ENCODE measurements at regions not wholly inside any gene's neighbourhood (a gene's known extent, or its start where the extent isn't known, plus 50 kb on each side); places are given as distances from the start of the nearest gene placed in this dataset.
"Not testable (repeated sequence)": the region's sequence is repeated elsewhere in the genome, so short reads cannot be mapped to it uniquely, and the experiment has no call there.

DNA sequence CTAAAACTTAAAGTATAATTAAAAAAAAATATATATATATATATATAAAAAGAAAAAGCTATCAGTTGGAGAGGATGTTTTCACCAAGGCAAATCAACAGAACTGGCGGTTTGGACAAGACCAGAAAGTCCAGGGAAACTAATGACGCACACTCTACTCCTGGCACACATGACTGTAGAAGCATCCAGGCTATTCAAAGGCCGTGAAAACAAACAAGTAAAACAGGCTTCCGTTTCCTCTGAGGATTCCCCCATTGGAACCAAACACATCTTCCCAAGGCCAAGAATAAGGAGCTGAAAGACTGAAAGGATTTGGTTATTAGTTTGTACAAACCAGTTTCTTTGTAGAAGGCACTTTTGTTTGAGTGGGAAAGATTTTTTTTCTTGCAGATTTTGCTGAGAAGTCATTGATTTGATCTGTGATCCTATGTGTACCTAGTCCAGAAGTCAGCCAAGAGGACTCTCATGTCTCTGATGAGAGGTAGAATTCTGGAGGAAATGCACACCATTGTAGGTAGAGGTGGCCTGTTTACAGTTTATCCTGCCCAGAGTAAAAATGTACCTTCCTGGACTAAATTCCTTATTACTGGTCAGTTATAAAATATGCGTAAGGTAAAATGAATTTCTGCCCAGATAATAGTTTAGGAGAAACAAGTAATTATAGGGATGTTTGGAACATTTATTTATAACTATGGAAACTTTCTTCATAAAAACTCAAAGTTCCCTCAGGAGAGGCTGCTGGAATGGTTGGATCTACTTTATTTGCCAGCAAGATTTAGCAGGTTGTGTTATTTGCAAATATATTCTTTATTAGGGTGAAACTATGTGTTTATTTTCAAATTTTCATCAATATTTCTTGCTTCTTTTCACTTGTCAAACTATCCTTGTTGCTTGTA, 66.5 kb downstream of the DMP1 start:
- Histone ChIP-seq H3K4me3 (ENCODE audit: low read length) (no peak overlapping the region), H3K36me3 (ENCODE audit: control insufficient read depth, insufficient read depth, low read length) (no peaks in the 10 kb centered on the region), H3K9me3 (replicated peaks; ENCODE audit: control insufficient read depth, low read depth, low read length) (no peaks in the 10 kb centered on the region), H3K4me1 (ENCODE audit: control insufficient read depth, insufficient read depth, low read length) (peaks cover 2% of the 10 kb centered on the region), H3K27me3 (ENCODE audit: control insufficient read depth, insufficient read depth, low read length) (no peaks in the 10 kb centered on the region), H3K27ac (ENCODE audit: low read length) (peak overlapping the region; percentile 79)
- no CpG with 5 or more reads among the region's 5 CpGs for WGBS (ENCODE audit: insufficient coverage)
- DNase-seq, result peak; percentile 97

DNA sequence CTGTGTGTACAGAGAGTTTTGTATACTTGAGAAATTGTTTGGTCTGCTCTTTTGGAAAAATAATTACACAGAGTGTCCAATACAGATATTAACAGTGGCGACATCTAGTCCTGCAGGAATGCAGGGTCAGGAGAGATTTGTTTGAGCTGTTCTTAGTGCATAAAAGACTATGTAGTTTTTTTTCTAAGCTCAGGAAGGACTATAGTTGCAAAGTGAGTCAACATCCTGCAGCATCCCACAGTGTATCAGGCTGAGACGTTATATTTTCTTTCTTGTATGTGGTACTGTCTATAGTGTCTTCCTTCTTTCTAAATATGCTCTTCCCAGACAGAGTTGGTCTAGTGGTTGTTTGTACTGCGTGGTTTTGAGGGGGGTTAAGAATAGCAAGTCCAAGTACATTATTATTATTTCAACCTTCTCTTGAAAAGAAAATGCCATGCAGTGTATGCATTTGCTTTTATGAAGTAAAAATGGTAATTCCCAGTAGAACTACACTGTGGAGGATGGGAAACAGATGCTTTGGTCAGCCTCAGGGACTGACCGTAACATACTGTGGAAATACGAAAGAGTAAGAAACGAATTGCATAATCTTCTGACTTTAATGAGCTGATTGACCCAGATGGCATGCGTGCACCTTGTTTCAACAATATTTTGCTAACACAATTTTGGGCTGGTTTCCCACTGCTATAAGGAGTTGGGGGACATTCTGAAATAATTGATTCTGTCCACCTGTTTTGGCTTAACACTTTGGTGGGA, 67.4 kb downstream of the DMP1 start:
- WGBS (ENCODE audit: insufficient coverage), result 21% methylated on average over 3 of the region's 7 CpGs
- no peak overlapping the region for H3K4me3 ChIP-seq (ENCODE audit: low read length)
- H3K27me3 ChIP-seq (ENCODE audit: control insufficient read depth, insufficient read depth, low read length), result no peaks in the 10 kb centered on the region
- H3K9me3 ChIP-seq (replicated peaks; ENCODE audit: control insufficient read depth, low read depth, low read length), result no peaks in the 10 kb centered on the region
- peak overlapping the region; percentile 79 for H3K27ac ChIP-seq (ENCODE audit: low read length)
- no peaks in the 10 kb centered on the region for H3K36me3 ChIP-seq (ENCODE audit: control insufficient read depth, insufficient read depth, low read length)
- DNase-seq, result peak; percentile 61
- H3K4me1 ChIP-seq (ENCODE audit: control insufficient read depth, insufficient read depth, low read length), result peaks cover 2% of the 10 kb centered on the region

- Histone ChIP-seq H3K36me3 (ENCODE audit: control insufficient read depth, insufficient read depth, low read length) (no peaks in the 10 kb centered on the region), H3K27ac (ENCODE audit: low read length) (peak overlapping the region; percentile 79), H3K4me3 (ENCODE audit: low read length) (no peak overlapping the region), H3K27me3 (ENCODE audit: control insufficient read depth, insufficient read depth, low read length) (no peaks in the 10 kb centered on the region), H3K4me1 (ENCODE audit: control insufficient read depth, insufficient read depth, low read length) (peaks cover 2% of the 10 kb centered on the region), H3K9me3 (replicated peaks; ENCODE audit: control insufficient read depth, low read depth, low read length) (no peaks in the 10 kb centered on the region)
- 50% methylated on average over 3 of the region's 5 CpGs for WGBS (ENCODE audit: insufficient coverage)
- peak; percentile 73 for DNase-seq
Observed at GRCh38 chr4:87718217-87718835, 68.2 kb downstream of the DMP1 start.

DNA sequence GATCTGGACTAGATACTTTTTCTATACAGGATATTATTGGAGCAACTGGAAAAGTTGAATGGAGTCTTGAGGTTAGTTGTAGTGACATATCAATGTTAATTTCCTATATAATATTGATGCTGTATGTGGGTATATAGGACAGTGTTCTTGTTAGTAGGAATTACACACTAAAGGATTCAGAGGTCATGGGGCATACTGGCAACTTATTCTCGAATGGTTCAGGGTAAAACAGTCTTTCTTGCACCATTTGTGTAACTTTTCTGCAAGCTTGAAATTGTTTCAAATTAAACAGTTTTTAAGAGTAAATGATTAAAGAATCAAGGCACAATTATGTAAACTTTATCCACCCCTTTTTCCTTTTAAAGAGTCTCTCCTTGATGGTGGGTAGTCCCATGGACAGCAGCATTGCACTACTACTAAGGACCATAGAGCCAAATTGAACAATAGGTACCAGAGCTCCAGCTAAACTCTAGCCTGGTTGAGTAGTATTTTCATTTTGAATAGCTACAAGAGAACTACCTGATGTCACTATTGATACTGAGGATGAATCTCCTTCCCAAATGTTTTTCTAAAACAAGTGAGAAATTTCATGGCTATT, 70.1 kb downstream of the DMP1 start:
- no peaks in the 10 kb centered on the region for H3K36me3 ChIP-seq (ENCODE audit: control insufficient read depth, insufficient read depth, low read length)
- WGBS (ENCODE audit: insufficient coverage), result no CpG with 5 or more reads among the region's 1 CpG
- no peak overlapping the region for H3K4me3 ChIP-seq (ENCODE audit: low read length)
- peaks cover 2% of the 10 kb centered on the region for H3K4me1 ChIP-seq (ENCODE audit: control insufficient read depth, insufficient read depth, low read length)
- peaks cover 1% of the 10 kb centered on the region for H3K9me3 ChIP-seq (replicated peaks; ENCODE audit: control insufficient read depth, low read depth, low read length)
- DNase-seq, result no peak
- no peak overlapping the region for H3K27ac ChIP-seq (ENCODE audit: low read length)
- H3K27me3 ChIP-seq (ENCODE audit: control insufficient read depth, insufficient read depth, low read length), result no peaks in the 10 kb centered on the region

DNA sequence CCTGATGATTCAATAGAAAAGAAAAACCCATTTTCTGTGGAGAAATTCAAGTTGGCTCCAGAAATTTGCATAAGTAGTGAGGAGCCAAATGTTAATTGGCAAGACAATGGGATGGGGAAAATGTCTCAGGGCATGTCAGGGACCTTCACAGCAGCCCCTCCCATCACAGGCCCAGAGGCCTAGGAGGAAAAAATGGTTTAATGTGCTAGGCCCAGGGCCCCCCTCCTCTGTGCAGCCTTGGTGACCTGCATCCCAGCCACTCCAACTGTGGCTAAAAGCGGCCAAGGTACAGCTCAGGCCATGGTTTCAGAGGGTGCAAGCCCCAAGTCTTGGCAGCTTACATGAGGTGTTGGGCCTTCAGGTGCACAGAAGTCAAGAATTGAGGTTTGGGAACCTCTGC, 74.1 kb upstream of the IBSP start:
- no CpG with 5 or more reads among the region's 1 CpG for WGBS (ENCODE audit: insufficient coverage)
- DNase-seq; H3K4me1 ChIP-seq (ENCODE audit: control insufficient read depth, insufficient read depth, low read length): not testable (repeated sequence)

DNA sequence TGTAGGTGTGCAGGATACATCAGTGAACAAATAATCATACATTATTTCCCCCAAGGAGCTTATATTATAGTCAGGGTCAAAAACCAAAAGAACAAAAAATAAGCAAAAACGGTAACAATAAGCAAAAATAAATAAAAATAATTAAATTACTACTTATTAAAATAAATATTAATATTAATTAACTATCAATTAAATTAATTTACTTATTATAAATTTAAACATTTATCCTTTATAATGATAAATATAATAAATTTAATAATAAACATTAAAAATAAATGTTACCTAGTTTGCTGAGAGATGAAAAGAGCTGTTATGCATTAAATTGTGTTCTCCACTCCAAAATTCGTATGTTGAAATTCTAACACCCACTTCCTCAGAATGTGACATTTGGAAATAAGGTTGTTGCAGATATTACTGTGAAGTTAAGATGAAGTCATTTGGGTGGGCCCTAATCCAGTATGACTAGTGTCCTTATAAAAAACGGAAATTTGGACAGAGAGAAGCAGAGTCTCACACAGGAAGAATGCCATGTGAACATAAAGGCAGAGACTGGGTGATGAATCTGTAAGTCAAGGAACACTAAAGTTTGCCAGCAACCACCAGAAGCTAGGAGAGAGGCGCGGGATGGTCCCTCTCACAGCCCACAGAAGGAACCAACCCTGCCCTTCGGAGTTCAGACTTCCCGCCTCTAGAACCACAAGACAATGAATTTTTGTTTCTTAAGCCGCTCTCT, 67.2 kb upstream of the IBSP start:
- WGBS (ENCODE audit: insufficient coverage), result 37% methylated on average over 3 of the region's 8 CpGs
- H3K4me1 ChIP-seq (ENCODE audit: control insufficient read depth, insufficient read depth, low read length), result no peaks in the 10 kb centered on the region
- DNase-seq, result peak; percentile 41

More for the DNA sequence above, 74.1 kb upstream of the IBSP start:
- H3K36me3 ChIP-seq (ENCODE audit: control insufficient read depth, insufficient read depth, low read length); H3K27me3 ChIP-seq (ENCODE audit: control insufficient read depth, insufficient read depth, low read length); H3K9me3 ChIP-seq (replicated peaks; ENCODE audit: control insufficient read depth, low read depth, low read length); H3K27ac ChIP-seq (ENCODE audit: low read length); H3K4me3 ChIP-seq (ENCODE audit: low read length): not testable (repeated sequence)

DNA sequence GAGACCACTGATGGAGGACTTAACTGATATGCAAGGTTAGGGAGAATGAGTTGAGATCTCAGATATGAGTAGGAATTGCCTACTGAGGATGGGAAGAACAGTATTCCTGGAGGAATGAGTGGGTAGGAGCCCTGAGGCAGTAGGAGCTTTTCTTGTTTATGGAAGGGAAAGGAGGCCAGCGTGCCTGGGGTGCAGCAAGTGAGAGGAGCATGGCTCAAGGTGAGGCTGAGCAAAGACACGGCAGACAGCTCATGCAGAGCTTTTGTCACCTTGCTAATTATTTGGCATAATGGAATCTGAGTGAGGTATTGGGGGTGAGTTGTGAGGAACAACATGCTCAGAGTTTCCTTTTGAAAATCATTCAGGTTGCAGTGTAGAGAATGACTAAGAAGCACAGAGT, 65.3 kb upstream of the IBSP start:
- no peaks in the 10 kb centered on the region for H3K4me1 ChIP-seq (ENCODE audit: control insufficient read depth, insufficient read depth, low read length)
- no peaks in the 10 kb centered on the region for H3K9me3 ChIP-seq (replicated peaks; ENCODE audit: control insufficient read depth, low read depth, low read length)
- DNase-seq, result no peak
- no peaks in the 10 kb centered on the region for H3K36me3 ChIP-seq (ENCODE audit: control insufficient read depth, insufficient read depth, low read length)
- no peak overlapping the region for H3K4me3 ChIP-seq (ENCODE audit: low read length)
- WGBS (ENCODE audit: insufficient coverage), result 47% methylated on average over 2 of the region's 2 CpGs
- no peaks in the 10 kb centered on the region for H3K27me3 ChIP-seq (ENCODE audit: control insufficient read depth, insufficient read depth, low read length)
- no peak overlapping the region for H3K27ac ChIP-seq (ENCODE audit: low read length)

More for the DNA sequence above, 67.2 kb upstream of the IBSP start:
- no peaks in the 10 kb centered on the region for H3K36me3 ChIP-seq (ENCODE audit: control insufficient read depth, insufficient read depth, low read length)
- H3K4me3 ChIP-seq (ENCODE audit: low read length), result no peak overlapping the region
- H3K27me3 ChIP-seq (ENCODE audit: control insufficient read depth, insufficient read depth, low read length), result no peaks in the 10 kb centered on the region
- H3K27ac ChIP-seq (ENCODE audit: low read length), result no peak overlapping the region
- no peaks in the 10 kb centered on the region for H3K9me3 ChIP-seq (replicated peaks; ENCODE audit: control insufficient read depth, low read depth, low read length)

- Histone ChIP-seq H3K27me3 (ENCODE audit: control insufficient read depth, insufficient read depth, low read length) (no peaks in the 10 kb centered on the region), H3K4me3 (ENCODE audit: low read length) (no peak overlapping the region), H3K4me1 (ENCODE audit: control insufficient read depth, insufficient read depth, low read length) (no peaks in the 10 kb centered on the region), H3K9me3 (replicated peaks; ENCODE audit: control insufficient read depth, low read depth, low read length) (no peaks in the 10 kb centered on the region), H3K27ac (ENCODE audit: low read length) (no peak overlapping the region), H3K36me3 (ENCODE audit: control insufficient read depth, insufficient read depth, low read length) (no peaks in the 10 kb centered on the region)
- 100% methylated on average over 1 of the region's 4 CpGs for WGBS (ENCODE audit: insufficient coverage)
- DNase-seq, result no peak
Observed at GRCh38 chr4:87734936-87735335, 64.4 kb upstream of the IBSP start.

- no peak overlapping the region for H3K4me3 ChIP-seq (ENCODE audit: low read length)
- no peaks in the 10 kb centered on the region for H3K4me1 ChIP-seq (ENCODE audit: control insufficient read depth, insufficient read depth, low read length)
- no peaks in the 10 kb centered on the region for H3K27me3 ChIP-seq (ENCODE audit: control insufficient read depth, insufficient read depth, low read length)
- H3K9me3 ChIP-seq (replicated peaks; ENCODE audit: control insufficient read depth, low read depth, low read length), result no peaks in the 10 kb centered on the region
- H3K36me3 ChIP-seq (ENCODE audit: control insufficient read depth, insufficient read depth, low read length), result no peaks in the 10 kb centered on the region
- peak; percentile 10 for DNase-seq
- no peak overlapping the region for H3K27ac ChIP-seq (ENCODE audit: low read length)
Observed at GRCh38 chr4:87738483-87738882, 60.9 kb upstream of the IBSP start.
